WTC11 (cell line): ENCODE measurements at regions not wholly inside any gene's neighbourhood (a gene's known extent, or its start where the extent isn't known, plus 50 kb on each side); places are given as distances from the start of the nearest gene placed in this dataset.

Experiments used
- ATAC-seq: fragments of 200-7000 bp; cut with Tn5 transposase; 2 replicates; pipeline ENCODE4 v1.10.0; 2021; ENCODE audit warnings: mild to moderate bottlenecking, moderate library complexity
- CTCF ChIA-PET: fragments of 300-600 bp; sonication (Branson Sonifier 250); formaldehyde crosslinking; loops from one replicate; lab custom pipeline; 2021; ENCODE audit warnings: antibody characterized with exemption; lab: Charles Lee
- POLR2A ChIA-PET: fragments of 350-600 bp; sonication (Branson Sonifier 250); formaldehyde crosslinking; loops from one replicate; lab custom pipeline; 2021; ENCODE audit warnings: antibody characterized with exemption; lab: Charles Lee
- DNase-seq: peaks from one replicate; pipeline ENCODE4 v3.0.0; 2021; ENCODE audit warnings: low spot score
- H3K27ac Mint-ChIP-seq: 2 replicates; pipeline ENCODE4 v1.8.0; 2021; ENCODE audit warnings: mixed read lengths
- H3K27me3 Mint-ChIP-seq: 2 replicates; pipeline ENCODE4 v1.8.0; 2021; ENCODE audit warnings: low read depth, mild to moderate bottlenecking, moderate library complexity, mixed read lengths
- H3K36me3 Mint-ChIP-seq: 2 replicates; pipeline ENCODE4 v1.8.0; 2021; ENCODE audit warnings: mixed read lengths
- H3K4me1 Mint-ChIP-seq: 2 replicates; pipeline ENCODE4 v1.8.0; 2022; ENCODE audit warnings: mixed read lengths
- H3K4me3 Mint-ChIP-seq: 2 replicates; pipeline ENCODE4 v1.8.0; 2021; ENCODE audit warnings: mild to moderate bottlenecking, moderate library complexity, mixed read lengths
- H3K9me3 Mint-ChIP-seq: 2 replicates; pipeline ENCODE4 v1.8.0; 2021; ENCODE audit warnings: mixed read lengths
- ATF2 ChIP-seq: sonication (generic); formaldehyde crosslinking; IDR thresholded peaks from 2 replicates; pipeline ENCODE4 v1.8.1; 2022; ENCODE audit warnings: low read depth, missing genetic modification reagents, borderline replicate concordance
- E2F1 ChIP-seq: sonication (generic); formaldehyde crosslinking; IDR thresholded peaks from 2 replicates; pipeline ENCODE4 v1.8.0; 2022; ENCODE audit warnings: mild to moderate bottlenecking, missing genetic modification reagents
- E2F5 ChIP-seq: sonication (generic); formaldehyde crosslinking; IDR thresholded peaks from 2 replicates; pipeline ENCODE4 v1.8.1; 2022; ENCODE audit warnings: mild to moderate bottlenecking, moderate library complexity, missing genetic modification reagents
- GABPB1 ChIP-seq: sonication (generic); formaldehyde crosslinking; IDR thresholded peaks from 2 replicates; pipeline ENCODE4 v1.8.1; 2023; ENCODE audit warnings: mild to moderate bottlenecking, missing genetic modification reagents
- HMGA2 ChIP-seq: fragments of 250-450 bp; sonication (Bioruptor Pico); IDR thresholded peaks from 2 replicates; pipeline ENCODE4 v1.4.0; 2021; ENCODE audit warnings: mild to moderate bottlenecking, moderate library complexity
- MAX ChIP-seq: sonication (generic); formaldehyde crosslinking; IDR thresholded peaks from 2 replicates; pipeline ENCODE4 v1.8.0; 2022; ENCODE audit warnings: mild to moderate bottlenecking, missing genetic modification reagents
- MXD4 ChIP-seq: fragments of 250-450 bp; sonication (Bioruptor Pico); IDR thresholded peaks from 2 replicates; pipeline ENCODE4 v1.8.0; 2021; ENCODE audit warnings: mild to moderate bottlenecking, moderate library complexity, borderline replicate concordance
- NR2C2 ChIP-seq: sonication (generic); formaldehyde crosslinking; IDR thresholded peaks from 2 replicates; pipeline ENCODE4 v1.8.0; 2022; ENCODE audit warnings: mild to moderate bottlenecking, missing genetic modification reagents
- SMAD4 ChIP-seq: sonication (generic); formaldehyde crosslinking; IDR thresholded peaks from 2 replicates; pipeline ENCODE4 v1.8.0; 2022; ENCODE audit warnings: mild to moderate bottlenecking, missing genetic modification reagents
- SP1 ChIP-seq: sonication (generic); formaldehyde crosslinking; conservative IDR thresholded peaks from 2 replicates; pipeline ENCODE4 v1.8.1; 2022; ENCODE audit warnings: missing genetic modification reagents
- USF1 ChIP-seq: sonication (generic); formaldehyde crosslinking; IDR thresholded peaks from 2 replicates; pipeline ENCODE4 v1.8.0; 2022; ENCODE audit warnings: mild to moderate bottlenecking, missing genetic modification reagents
- USF2 ChIP-seq: sonication (generic); formaldehyde crosslinking; IDR thresholded peaks from 2 replicates; pipeline ENCODE4 v1.8.1; 2023; ENCODE audit warnings: mild to moderate bottlenecking, missing genetic modification reagents, moderate library complexity
- ZNF121 ChIP-seq: sonication (generic); formaldehyde crosslinking; IDR thresholded peaks from 2 replicates; pipeline ENCODE4 v1.8.0; 2023; ENCODE audit warnings: missing genetic modification reagents
- ZNF138 ChIP-seq: sonication (generic); formaldehyde crosslinking; conservative IDR thresholded peaks from 2 replicates; pipeline ENCODE4 v1.8.1; 2022; ENCODE audit warnings: mild to moderate bottlenecking, moderate library complexity, missing genetic modification reagents
- ZNF219 ChIP-seq: sonication (generic); formaldehyde crosslinking; IDR thresholded peaks from 2 replicates; pipeline ENCODE4 v1.8.0; 2023; ENCODE audit warnings: missing genetic modification reagents, mild to moderate bottlenecking, borderline replicate concordance
- ZNF423 ChIP-seq: fragments of 250-450 bp; sonication (Bioruptor Pico); IDR thresholded peaks from 2 replicates; pipeline ENCODE4 v2.1.2; 2022; ENCODE audit warnings: mild to moderate bottlenecking, moderate library complexity
- ZNF512 ChIP-seq: sonication (generic); formaldehyde crosslinking; IDR thresholded peaks from 2 replicates; pipeline ENCODE4 v1.8.1; 2022; ENCODE audit warnings: missing genetic modification reagents, borderline replicate concordance

- TF ChIP-seq E2F1 (CRISPR knock-in tag): peak; percentile 38; the same call in 1 of the 2 replicates
- peak; percentile 97 for TF ChIP-seq GABPB1 (CRISPR knock-in tag)
- peak; percentile 53; the same call in 1 of the 2 replicates for TF ChIP-seq ZNF121 (CRISPR knock-in tag)
Observed at GRCh38 chr9:107749787-107750444, 260.3 kb upstream of the KLF4 start (continued).

GRCh38 chr9:107744873-107745272, 255.3 kb upstream of the KLF4 start:
- ChIA-PET CTCF (interaction anchor here (1.6 kb wide), 1 partner anchor 319 kb away, joined by 3 read pairs; no protein-coding TSS in a partner anchor), POLR2A (interaction anchor here (0.7 kb wide), 1 partner anchor 10 kb away, joined by 3 read pairs; no protein-coding TSS in a partner anchor)
- TF ChIP-seq MXD4 (CRISPR knock-in tag) (no peak), USF2 (CRISPR knock-in tag) (no peak), SMAD4 (CRISPR knock-in tag) (no peak), HMGA2 (no peak), ZNF219 (CRISPR knock-in tag) (no peak), E2F5 (CRISPR knock-in tag) (no peak), SP1 (CRISPR knock-in tag) (no peak), ZNF512 (CRISPR knock-in tag) (no peak)
- no peak overlapping the region for H3K4me3 Mint-ChIP-seq
- no peak overlapping the region for H3K27ac Mint-ChIP-seq
- peaks cover 7% of the 10 kb centered on the region for H3K4me1 Mint-ChIP-seq
- ATAC-seq: no peak
- no peaks in the 10 kb centered on the region for H3K36me3 Mint-ChIP-seq
- DNase-seq: no peak
- no peaks in the 10 kb centered on the region for H3K27me3 Mint-ChIP-seq
- H3K9me3 Mint-ChIP-seq: no peaks in the 10 kb centered on the region

GRCh38 chr9:107742531-107743309, 253.2 kb upstream of the KLF4 start:
- H3K36me3 Mint-ChIP-seq: no peaks in the 10 kb centered on the region
- H3K4me1 Mint-ChIP-seq: peaks cover 5% of the 10 kb centered on the region; the same call in 1 of the 2 replicates
- H3K9me3 Mint-ChIP-seq: no peaks in the 10 kb centered on the region
- ChIA-PET CTCF (no interaction called here), POLR2A (no interaction called here)
- DNase-seq (no peak), ATAC-seq (no peak)
- H3K4me3 Mint-ChIP-seq: no peak overlapping the region
- H3K27ac Mint-ChIP-seq: no peak overlapping the region
- no peak for TF ChIP-seq NR2C2 (CRISPR knock-in tag)
- H3K27me3 Mint-ChIP-seq: no peaks in the 10 kb centered on the region; the same call in 1 of the 2 replicates

- no peaks in the 10 kb centered on the region for H3K9me3 Mint-ChIP-seq
- no peak overlapping the region for H3K4me3 Mint-ChIP-seq
- no peaks in the 10 kb centered on the region for H3K36me3 Mint-ChIP-seq
- ChIA-PET CTCF (no interaction called here), POLR2A (interaction anchor here (0.6 kb wide), 1 partner anchor 607 kb away, joined by 5 read pairs; no protein-coding TSS in a partner anchor)
- TF ChIP-seq MXD4 (CRISPR knock-in tag) (no peak), MAX (CRISPR knock-in tag) (no peak), ZNF423 (CRISPR knock-in tag) (no peak), USF1 (no peak), ZNF138 (CRISPR knock-in tag) (no peak), ATF2 (no peak)
- ATAC-seq: no peak
- peaks cover 9% of the 10 kb centered on the region for H3K4me1 Mint-ChIP-seq
- no peak overlapping the region for H3K27ac Mint-ChIP-seq
- DNase-seq: no peak
- H3K27me3 Mint-ChIP-seq: no peaks in the 10 kb centered on the region; the same call in 1 of the 2 replicates
Observed at GRCh38 chr9:107740088-107740980, 250.8 kb upstream of the KLF4 start.
